ENCODE measurements at regions not wholly inside any gene's neighbourhood (a gene's known extent, or its start where the extent isn't known, plus 50 kb on each side); places are given as distances from the start of the nearest gene placed in this dataset.
A peak's percentile ranks its signal among the peaks of the same experiment; 100 is the strongest.

- CTCF ChIA-PET = no interaction called here
- Histone ChIP-seq H3K4me3 (ENCODE audit: low read length) (no peak overlapping the region), H3K9me2 (replicated peaks; ENCODE audit: low read length) (no peaks in the 10 kb centered on the region), H3K27me3 (ENCODE audit: low read length) (no peaks in the 10 kb centered on the region), H3F3A (ENCODE audit: low read length, unreplicated experiment) (peaks cover 8% of the 10 kb centered on the region), H4K20me1 (ENCODE audit: low read length) (no peaks in the 10 kb centered on the region), H3K79me2 (ENCODE audit: low read length) (peaks cover 31% of the 10 kb centered on the region), H3K36me3 (ENCODE audit: low read depth, low read length) (peaks cover 15% of the 10 kb centered on the region), H3K4me2 (ENCODE audit: low read length) (peak overlapping the region; percentile 8; the same call in 1 of the 2 replicates), H3K9ac (ENCODE audit: low read length) (peak overlapping the region; percentile 10; the same call in 1 of the 2 replicates), H3K9me3 (ENCODE audit: low read length) (no peaks in the 10 kb centered on the region), H3K27ac (ENCODE audit: low read length) (peak overlapping the region; percentile 95), H2AFZ (ENCODE audit: low read length) (no peak overlapping the region), H3K4me1 (ENCODE audit: insufficient read depth, low read length) (peaks cover 69% of the 10 kb centered on the region)
- intact Hi-C loops (cut with micrococcal nuclease) = no loop called here
- no TSS peak for BruUV-seq (replicated peaks)
- DNase-seq (peak; percentile 43), ATAC-seq (no peak)
- POLR2A ChIA-PET (ENCODE audit: unreplicated experiment) = no interaction called here
- TF ChIP-seq EZH2phosphoT487 (IDR thresholded peaks at IDR 0.05; ENCODE audit: borderline replicate concordance, low read length) (no peak), CTCF (conservative IDR thresholded peaks at IDR 0.05; ENCODE audit: low read depth, low read length) (no peak), EZH2 (IDR thresholded peaks at IDR 0.05; ENCODE audit: low read length, unreplicated experiment) (no peak)
Observed at GRCh38 chr2:45176390-45176789, 167.1 kb upstream of the SIX2 start.

- POLR2A ChIA-PET (ENCODE audit: unreplicated experiment) = interaction anchor here (0.5 to 0.6 kb wide), 2 partner anchors 112 to 157 kb away, joined by 3 to 8 read pairs; no protein-coding TSS in a partner anchor
- Histone ChIP-seq H4K20me1 (ENCODE audit: low read length) (no peaks in the 10 kb centered on the region), H3K4me2 (ENCODE audit: low read length) (peak overlapping the region; percentile 97), H3K36me3 (ENCODE audit: low read depth, low read length) (peaks cover 15% of the 10 kb centered on the region), H3K79me2 (ENCODE audit: low read length) (peaks cover 60% of the 10 kb centered on the region), H3K9me2 (replicated peaks; ENCODE audit: low read length) (no peaks in the 10 kb centered on the region), H2AFZ (ENCODE audit: low read length) (no peak overlapping the region), H3K27me3 (ENCODE audit: low read length) (no peaks in the 10 kb centered on the region), H3K9me3 (ENCODE audit: low read length) (no peaks in the 10 kb centered on the region), H3K9ac (ENCODE audit: low read length) (peak overlapping the region; percentile 64), H3K4me3 (ENCODE audit: low read length) (peak overlapping the region; percentile 3; the same call in 1 of the 2 replicates), H3F3A (ENCODE audit: low read length, unreplicated experiment) (peaks cover 8% of the 10 kb centered on the region), H3K4me1 (ENCODE audit: insufficient read depth, low read length) (peaks cover 80% of the 10 kb centered on the region), H3K27ac (ENCODE audit: low read length) (peak overlapping the region; percentile 93)
- no TSS peak for BruUV-seq (replicated peaks)
- DNase-seq (peak; percentile 99), ATAC-seq (peak; percentile 76)
- CTCF ChIA-PET = interaction anchor here (0.6 to 1.1 kb wide), 6 partner anchors 43 to 266 kb away, joined by 3 to 8 read pairs (median 5); no protein-coding TSS in a partner anchor
- no peak for TF ChIP-seq EZH2 (IDR thresholded peaks at IDR 0.05; ENCODE audit: low read length, unreplicated experiment)
- no peak for TF ChIP-seq EZH2phosphoT487 (IDR thresholded peaks at IDR 0.05; ENCODE audit: borderline replicate concordance, low read length)
- TF ChIP-seq CTCF (conservative IDR thresholded peaks at IDR 0.05; ENCODE audit: low read depth, low read length) = no peak
- intact Hi-C loops (cut with micrococcal nuclease) = loop anchor here (1.0 to 5.0 kb wide), 7 partner anchors 65 to 269 kb away; no protein-coding TSS in a partner anchor
Observed at GRCh38 chr2:45173513-45173912, 164.3 kb upstream of the SIX2 start.

DNA sequence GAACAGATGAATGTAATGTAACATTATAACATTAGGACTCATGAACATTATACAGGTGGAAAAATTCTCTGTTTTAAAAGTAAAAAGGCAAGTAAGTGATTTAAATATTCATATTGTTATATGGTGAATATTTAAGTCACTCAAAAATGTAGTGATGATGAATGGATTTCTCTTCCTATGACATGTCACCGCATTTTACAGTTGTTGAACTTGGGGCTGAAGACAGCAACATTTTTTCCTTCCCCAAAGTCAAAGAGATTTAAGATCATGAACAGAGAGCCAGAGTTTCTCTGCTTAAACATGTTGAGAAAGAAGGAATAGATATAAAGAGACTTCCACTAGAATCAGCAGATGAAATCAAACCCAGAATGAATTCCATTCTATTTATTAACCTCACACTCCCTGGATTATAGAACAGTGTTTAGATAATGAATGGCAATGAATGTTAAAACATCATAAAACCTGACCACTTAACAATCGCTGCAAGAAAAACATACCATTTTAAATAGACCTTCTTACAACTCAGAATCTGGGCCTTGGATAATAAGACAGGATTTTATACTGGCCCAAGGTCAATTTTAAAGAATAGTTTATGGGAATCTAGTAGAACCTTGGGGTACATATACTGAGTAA is 163.6 kb upstream of the SIX2 start:
- Histone ChIP-seq H3K79me2 (ENCODE audit: low read length) (peaks cover 67% of the 10 kb centered on the region), H3K4me2 (ENCODE audit: low read length) (peak overlapping the region; percentile 97), H2AFZ (ENCODE audit: low read length) (no peak overlapping the region), H3F3A (ENCODE audit: low read length, unreplicated experiment) (peaks cover 8% of the 10 kb centered on the region), H3K9ac (ENCODE audit: low read length) (peak overlapping the region; percentile 64), H3K4me3 (ENCODE audit: low read length) (peak overlapping the region; percentile 3; the same call in 1 of the 2 replicates), H3K36me3 (ENCODE audit: low read depth, low read length) (peaks cover 15% of the 10 kb centered on the region), H4K20me1 (ENCODE audit: low read length) (no peaks in the 10 kb centered on the region), H3K9me3 (ENCODE audit: low read length) (no peaks in the 10 kb centered on the region), H3K27ac (ENCODE audit: low read length) (peak overlapping the region; percentile 93), H3K4me1 (ENCODE audit: insufficient read depth, low read length) (peaks cover 80% of the 10 kb centered on the region), H3K27me3 (ENCODE audit: low read length) (no peaks in the 10 kb centered on the region), H3K9me2 (replicated peaks; ENCODE audit: low read length) (no peaks in the 10 kb centered on the region)
- no TSS peak for BruUV-seq (replicated peaks)
- ATAC-seq (peak; percentile 4; the same call in 1 of the 2 replicates), DNase-seq (no peak)
- POLR2A ChIA-PET (ENCODE audit: unreplicated experiment) = interaction anchor here (0.5 kb wide), 1 partner anchor 156 kb away, joined by 3 read pairs; no protein-coding TSS in a partner anchor
- intact Hi-C loops (cut with micrococcal nuclease) = loop anchor here (1.0 to 5.0 kb wide), 7 partner anchors 65 to 269 kb away; no protein-coding TSS in a partner anchor
- CTCF ChIA-PET = interaction anchor here (0.7 to 1.1 kb wide), 6 partner anchors 44 to 267 kb away, joined by 3 to 8 read pairs (median 5); no protein-coding TSS in a partner anchor
- TF ChIP-seq CTCF (conservative IDR thresholded peaks at IDR 0.05; ENCODE audit: low read depth, low read length) (no peak), EZH2phosphoT487 (IDR thresholded peaks at IDR 0.05; ENCODE audit: borderline replicate concordance, low read length) (no peak), EZH2 (IDR thresholded peaks at IDR 0.05; ENCODE audit: low read length, unreplicated experiment) (no peak)
